GM12878 (cell line): ENCODE measurements at regions not wholly inside any gene's neighbourhood (a gene's known extent, or its start where the extent isn't known, plus 50 kb on each side); places are given as distances from the start of the nearest gene placed in this dataset.

Experiments
- ATAC-seq: fragments of 200-7000 bp; cut with Tn5 transposase; 3 replicates; pipeline ENCODE4 v1.9.1; 2020; ENCODE audit warnings: mild to moderate bottlenecking, moderate library complexity
- BruUV-seq: library from RNA; stranded (reverse); fragments of 400-500 nt; replicated peaks from 2 replicates; lab custom pipeline; 2021; lab: Mats Ljungman, UMichigan
- CTCF ChIA-PET: fragments of 300-600 bp; sonication (Branson Sonifier 250); formaldehyde crosslinking; extraction: SDS; loops from one replicate; lab custom pipeline; 2021; ENCODE audit warnings: inconsistent platforms; lab: Yijun Ruan, JAX
- POLR2A ChIA-PET: fragments of 350-600 bp; formaldehyde crosslinking; extraction: SDS; loops from one replicate; lab custom pipeline; 2021; ENCODE audit warnings: inconsistent platforms; lab: Charles Lee
- RAD21 ChIA-PET: fragments of 300-600 bp; sonication (Branson Sonifier 250); formaldehyde crosslinking; loops from one replicate; lab custom pipeline; 2023; ENCODE audit warnings: antibody characterized with exemption; ENCODE audit not compliant: unreplicated experiment; lab: Charles Lee
- SMC1A ChIA-PET: fragments of 300-600 bp; sonication (Branson Sonifier 250); formaldehyde crosslinking; loops from one replicate; lab custom pipeline; 2023; ENCODE audit not compliant: unreplicated experiment, uncharacterized antibody; lab: Charles Lee
- DNase-seq: peaks from one replicate; pipeline ENCODE4 v3.0.0-alpha.2; 2011; ENCODE audit warnings: low read depth, low spot score
- FAIRE-seq: peaks from 3 replicates; lab custom pipeline; 2011; peaks lifted over from hg19 to GRCh38; lab: Jason Lieb, UNC
- H2AFZ ChIP-seq: 2 replicates; pipeline ENCODE4 v1.6.0; 2011; ENCODE audit warnings: low read depth, low read length, control low read depth; ENCODE audit not compliant: control insufficient read depth
- H3K27ac ChIP-seq: 2 replicates; pipeline ENCODE4 v1.5.1; 2011; ENCODE audit warnings: control low read depth; ENCODE audit not compliant: control insufficient read depth, insufficient read depth
- H3K27me3 ChIP-seq, 2 experiments: replicated peaks in 1 of 2; 2 replicates each; pipeline versions ENCODE4 v1.6.0 to v1.6.1; 2011; ENCODE audit warnings: low read length in 1 of 2; ENCODE audit not compliant: control insufficient read depth in 2 of 2, insufficient read depth in 2 of 2
- H3K36me3 ChIP-seq, 2 experiments: 2 replicates each; pipeline ENCODE4 v1.5.1; 2011; ENCODE audit warnings: low read length in 1 of 2; ENCODE audit not compliant: control insufficient read depth in 2 of 2, insufficient read depth in 2 of 2
- H3K4me1 ChIP-seq: 2 replicates; pipeline ENCODE4 v1.6.1; 2011; ENCODE audit warnings: mild to moderate bottlenecking, low read length, moderate library complexity, mixed read lengths; ENCODE audit not compliant: control insufficient read depth, insufficient read depth
- H3K4me2 ChIP-seq: 2 replicates; pipeline ENCODE4 v1.6.0; 2011; ENCODE audit warnings: control low read depth; ENCODE audit not compliant: control insufficient read depth, insufficient read depth
- H3K4me3 ChIP-seq: fragments of 200-600 bp; sonication (generic); 2 replicates; pipeline ENCODE4 v1.5.1; 2016
- H3K79me2 ChIP-seq: 2 replicates; pipeline ENCODE4 v1.6.0; 2011; ENCODE audit warnings: low read length; ENCODE audit not compliant: control insufficient read depth, insufficient read depth
- H3K9ac ChIP-seq: 2 replicates; pipeline ENCODE4 v1.8.0; 2011; ENCODE audit warnings: low read length, control low read depth, mixed read lengths; ENCODE audit not compliant: control insufficient read depth, insufficient read depth
- H3K9me3 ChIP-seq: replicated peaks from 3 replicates; pipeline ENCODE4 v1.5.1; 2011; ENCODE audit warnings: mild to moderate bottlenecking, low read length; ENCODE audit not compliant: control insufficient read depth, insufficient read depth
- H4K20me1 ChIP-seq: 2 replicates; pipeline ENCODE4 v1.6.0; 2011; ENCODE audit not compliant: control insufficient read depth, insufficient read depth
- EGR1 ChIP-seq, 2 experiments: IDR thresholded peaks; 1 replicate in 1 of 2; 2 replicates in 1 of 2; pipeline ENCODE4 v1.6.1; 2011 to 2012; ENCODE audit warnings: low read depth in 2 of 2, low read length in 2 of 2, borderline replicate concordance in 1 of 2, mild to moderate bottlenecking in 1 of 2, moderate library complexity in 1 of 2
- FOXM1 ChIP-seq: IDR thresholded peaks from 2 replicates; pipeline ENCODE4 v1.6.1; 2012; ENCODE audit warnings: low read depth, mild to moderate bottlenecking, inconsistent platforms, low read length, moderate library complexity
- HDAC2 ChIP-seq: fragments of 200-600 bp; sonication (generic); IDR thresholded peaks from 2 replicates; pipeline ENCODE4 v1.6.1; 2017
- MTA3 ChIP-seq: IDR thresholded peaks from 2 replicates; pipeline ENCODE4 v1.6.1; 2012; ENCODE audit warnings: low read length, inconsistent platforms, borderline replicate concordance
- NR2C2 ChIP-seq: IDR thresholded peaks from 2 replicates; pipeline ENCODE4 v1.6.1; 2011; ENCODE audit warnings: borderline replicate concordance, low read depth; ENCODE audit not compliant: control insufficient read depth, insufficient read length
- RAD51 ChIP-seq: fragments of 450-650 bp; IDR thresholded peaks from 2 replicates; pipeline ENCODE4 v1.6.1; 2016; ENCODE audit warnings: moderate library complexity, mild to moderate bottlenecking, inconsistent platforms
- RELA ChIP-seq: fragments of 450-650 bp; IDR thresholded peaks from 2 replicates; pipeline ENCODE4 v1.8.0; 2014; ENCODE audit warnings: borderline replicate concordance; ENCODE audit not compliant: partially characterized antibody
- RFX5 ChIP-seq: IDR thresholded peaks from 2 replicates; pipeline ENCODE4 v1.6.1; 2011; ENCODE audit warnings: low read depth, low read length, improper control_type of control experiment
- SMAD1 ChIP-seq: fragments of 450-650 bp; IDR thresholded peaks from 2 replicates; pipeline ENCODE4 v1.6.1; 2018; ENCODE audit warnings: mild to moderate bottlenecking, low read depth; ENCODE audit not compliant: partially characterized antibody
- STAT1 ChIP-seq: fragments of 450-650 bp; conservative IDR thresholded peaks from 2 replicates; pipeline ENCODE4 v1.6.1; 2014; ENCODE audit warnings: antibody characterized with exemption, mild to moderate bottlenecking
- TARDBP ChIP-seq: IDR thresholded peaks from 2 replicates; pipeline ENCODE4 v1.6.1; 2016; ENCODE audit warnings: borderline replicate concordance
- TCF3 ChIP-seq: IDR thresholded peaks from 2 replicates; pipeline ENCODE4 v1.6.1; 2012; ENCODE audit warnings: low read depth, mild to moderate bottlenecking, low read length, borderline replicate concordance; ENCODE audit not compliant: insufficient read depth
- ZBED1 ChIP-seq: IDR thresholded peaks from 2 replicates; pipeline ENCODE4 v1.6.1; 2016; ENCODE audit warnings: borderline replicate concordance
- WGBS: methylation state at CpG from one replicate; pipeline ENCODE4 v1.1.6; 2016; ENCODE audit warnings: low lambda C conversion rate; ENCODE audit not compliant: insufficient replicate concordance, insufficient coverage; ENCODE audit errors: missing lambda C conversion rate; 5-methylcytosine and 5-hydroxymethylcytosine counted together
- in situ Hi-C: fragments of 300-500 bp; cut with MboI; formaldehyde crosslinking; loops from 9 replicates; pipeline ENCODE4 v1.14.3; 2018; ENCODE audit warnings: mixed read lengths
- intact Hi-C: fragments of 100-400 bp; cut with micrococcal nuclease; formaldehyde crosslinking; loops from one replicate; pipeline ENCODE4 v1.14.2; 2022; ENCODE audit not compliant: unreplicated experiment
- TF ChIP-seq, protein P1 (sequence below): fragments of 450-650 bp; IDR thresholded peaks from 2 replicates; pipeline ENCODE4 v1.6.1; 2014; ENCODE audit warnings: mild to moderate bottlenecking

DNA sequence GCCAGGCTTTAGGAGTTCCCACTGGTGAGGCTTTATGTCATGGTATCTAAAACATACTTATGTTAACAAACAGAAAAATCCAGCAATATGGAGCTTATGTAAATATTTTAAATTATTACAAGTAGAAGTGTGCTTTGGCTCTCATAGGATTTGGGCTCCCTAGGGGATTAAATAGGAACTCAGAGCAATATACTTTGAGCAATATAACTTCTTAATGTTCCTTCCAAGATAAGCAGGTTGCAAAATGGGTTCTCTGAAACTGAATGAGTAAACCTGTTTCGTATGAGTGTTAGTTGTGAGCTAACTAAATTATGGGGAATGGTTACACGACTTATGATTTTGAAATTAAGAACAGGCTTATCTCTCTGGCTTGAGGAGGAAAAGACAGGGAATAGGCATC lies 366.1 kb upstream of the ZNF385D start:
- FAIRE-seq (no peak), DNase-seq (no peak), ATAC-seq (no peak)
- TF ChIP-seq TARDBP (no peak), EGR1 (IDR thresholded peaks at IDR 0.05; ENCODE audit: borderline replicate concordance in 1 of 2, low read depth in 2 of 2, low read length in 2 of 2) (no peak), ZBED1 (no peak), STAT1 (no peak), TCF3 (no peak), HDAC2 (no peak), MTA3 (no peak), NR2C2 (no peak), RFX5 (no peak), RELA (no peak), FOXM1 (no peak), RAD51 (no peak), SMAD1 (no peak)
- TF ChIP-seq, protein P1, sequence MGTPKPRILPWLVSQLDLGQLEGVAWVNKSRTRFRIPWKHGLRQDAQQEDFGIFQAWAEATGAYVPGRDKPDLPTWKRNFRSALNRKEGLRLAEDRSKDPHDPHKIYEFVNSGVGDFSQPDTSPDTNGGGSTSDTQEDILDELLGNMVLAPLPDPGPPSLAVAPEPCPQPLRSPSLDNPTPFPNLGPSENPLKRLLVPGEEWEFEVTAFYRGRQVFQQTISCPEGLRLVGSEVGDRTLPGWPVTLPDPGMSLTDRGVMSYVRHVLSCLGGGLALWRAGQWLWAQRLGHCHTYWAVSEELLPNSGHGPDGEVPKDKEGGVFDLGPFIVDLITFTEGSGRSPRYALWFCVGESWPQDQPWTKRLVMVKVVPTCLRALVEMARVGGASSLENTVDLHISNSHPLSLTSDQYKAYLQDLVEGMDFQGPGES = no peak
- H3K9ac ChIP-seq = no peak overlapping the region
- no peak overlapping the region for H3K4me3 ChIP-seq
- H3K27ac ChIP-seq = no peak overlapping the region
- ChIA-PET RAD21 (interaction anchor here (1.0 to 3.4 kb wide), 3 partner anchors 27 to 365 kb away, joined by 3 to 39 read pairs (median 11); no protein-coding TSS in a partner anchor), SMC1A (interaction anchor here (0.8 to 3.4 kb wide), 13 partner anchors 12 to 844 kb away, joined by 3 to 58 read pairs (median 4); no protein-coding TSS in a partner anchor), CTCF (interaction anchor here (0.7 to 3.4 kb wide), 15 partner anchors 11 to 1896 kb away, joined by 3 to 75 read pairs (median 4); partner anchors contain the start of gene ZNF385D), POLR2A (no interaction called here)
- intact Hi-C loops = loop anchor here (1.0 to 5.0 kb wide), 5 partner anchors 28 to 1775 kb away; no protein-coding TSS in a partner anchor
- no peaks in the 10 kb centered on the region for H3K9me3 ChIP-seq
- 0% methylated on average over 2 of the region's 2 CpGs for WGBS
- no peak overlapping the region for H3K4me2 ChIP-seq
- H3K36me3 ChIP-seq = no peaks in the 10 kb centered on the region
- BruUV-seq = no TSS peak
- H3K4me1 ChIP-seq = no peaks in the 10 kb centered on the region
- H3K27me3 ChIP-seq = no peaks in the 10 kb centered on the region
- no peak overlapping the region for H2AFZ ChIP-seq
- in situ Hi-C loops = no loop called here
- H3K79me2 ChIP-seq = no peaks in the 10 kb centered on the region
- no peaks in the 10 kb centered on the region for H4K20me1 ChIP-seq
